GM19043 (cell line): ENCODE measurements at regions not wholly inside any gene's neighbourhood (a gene's known extent, or its start where the extent isn't known, plus 50 kb on each side); places are given as distances from the start of the nearest gene placed in this dataset.
"Not testable (repeated sequence)": the region's sequence is repeated elsewhere in the genome, so short reads cannot be mapped to it uniquely, and the experiment has no call there.

Experiments
- ATAC-seq: cut with Tn5 transposase; IDR thresholded peaks from one replicate; pipeline ENCODE4 v1.9.1; 2021; ENCODE audit warnings: low read depth; ENCODE audit not compliant: unreplicated experiment

DNA sequence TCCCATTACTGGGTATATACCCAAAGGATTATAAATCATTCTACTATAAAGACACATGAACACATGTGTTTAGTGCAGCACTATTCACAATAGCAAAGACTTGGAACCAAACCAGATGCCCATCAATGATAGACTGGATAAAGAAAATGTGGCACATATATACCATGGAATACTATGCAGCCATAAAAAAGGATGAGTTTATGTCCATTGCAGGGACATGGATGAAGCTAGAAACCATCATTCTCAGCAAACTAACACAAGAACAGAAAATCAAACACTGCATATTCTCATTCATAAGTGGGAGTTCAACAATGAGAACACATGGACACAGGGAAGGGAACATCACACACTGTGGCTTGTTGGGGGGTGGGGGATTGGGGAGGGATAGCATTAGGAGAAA is 225.2 kb upstream of the PRDM1 start:
- ATAC-seq = not testable (repeated sequence)

DNA sequence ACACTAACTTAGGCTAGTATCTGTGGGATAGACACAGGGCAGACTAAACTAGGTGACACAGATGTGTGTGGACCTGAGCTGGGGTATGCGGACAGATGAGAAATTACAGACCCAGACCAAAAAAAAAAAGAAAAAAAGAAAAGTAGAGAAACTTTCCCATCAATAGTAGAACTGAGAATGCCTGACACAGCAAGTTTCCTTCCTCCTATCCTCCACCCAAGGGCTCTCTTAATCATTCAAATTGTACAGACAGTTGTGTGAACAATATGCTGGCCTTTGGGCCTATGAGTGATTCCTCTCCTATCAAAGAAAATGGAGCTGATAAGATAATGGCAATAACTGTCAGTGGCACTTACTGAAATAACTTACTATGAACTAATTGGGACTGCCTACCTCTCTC is 226.7 kb upstream of the PRDM1 start:
- no peak for ATAC-seq

DNA sequence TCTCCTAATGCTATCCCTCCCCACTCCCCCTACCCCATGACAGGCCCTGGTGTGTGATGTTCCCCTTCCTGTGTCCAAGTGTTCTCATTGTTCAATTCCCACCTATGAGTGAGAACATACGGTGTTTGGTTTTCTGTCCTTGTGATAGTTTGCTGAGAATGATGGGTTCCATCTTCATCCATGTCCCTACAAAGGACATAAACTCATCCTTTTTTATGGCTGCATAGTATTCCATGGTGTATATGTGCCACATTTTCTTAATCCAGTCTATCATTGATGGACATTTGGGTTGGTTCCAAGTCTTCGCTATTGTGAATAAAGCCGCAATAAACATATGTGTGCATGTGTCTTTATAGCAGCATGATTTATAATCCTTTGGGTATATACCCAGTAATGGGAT is 227.5 kb upstream of the PRDM1 start:
- ATAC-seq = not testable (repeated sequence)

GRCh38 chr6:105855433-105855832 is 230.7 kb upstream of the PRDM1 start:
- no peak for ATAC-seq

DNA sequence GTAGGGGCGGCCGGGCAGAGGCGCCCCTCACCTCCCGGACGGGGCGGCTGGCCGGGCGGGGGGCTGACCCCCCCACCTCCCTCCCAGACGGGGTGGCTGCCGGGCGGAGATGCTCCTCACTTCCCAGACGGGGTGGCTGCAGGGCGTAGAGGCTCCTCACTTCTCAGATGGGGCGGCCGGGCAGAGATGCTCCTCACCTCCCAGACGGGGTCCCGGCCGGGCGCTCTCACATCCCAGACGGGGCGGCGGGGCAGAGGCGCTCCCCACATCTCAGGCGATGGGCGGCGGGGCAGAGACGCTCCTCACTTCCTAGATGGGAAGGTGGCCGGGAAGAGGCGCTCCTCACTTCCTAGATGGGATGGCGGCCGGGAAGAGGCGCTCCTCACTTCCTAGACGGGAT is 232.2 kb upstream of the PRDM1 start:
- ATAC-seq = not testable (repeated sequence)

GRCh38 chr6:105851606-105852005 is 234.5 kb upstream of the PRDM1 start:
- ATAC-seq = no peak

DNA sequence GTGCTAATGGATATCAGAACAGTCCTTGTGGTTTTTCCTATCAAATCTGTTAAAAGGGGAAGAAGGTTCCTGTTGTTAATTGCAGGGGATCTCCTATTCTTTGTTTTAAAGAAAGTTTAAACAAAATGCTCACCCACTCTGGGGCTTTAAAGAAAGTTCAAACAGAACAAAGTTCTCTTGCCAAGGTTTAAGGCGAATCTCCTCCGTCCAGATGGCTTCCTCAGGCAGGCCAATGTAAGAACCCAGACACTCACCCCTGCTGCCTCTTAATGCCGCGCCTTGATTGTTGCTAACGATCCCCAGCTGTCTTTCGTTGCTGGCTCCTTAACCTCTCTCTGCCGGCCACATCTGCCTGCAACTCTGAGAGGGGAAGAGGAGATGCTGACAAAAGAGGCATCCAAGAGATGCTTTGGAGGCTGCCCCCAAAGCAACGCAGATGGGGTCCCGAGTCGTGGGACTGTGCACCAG is 235.0 kb upstream of the PRDM1 start:
- no peak for ATAC-seq

DNA sequence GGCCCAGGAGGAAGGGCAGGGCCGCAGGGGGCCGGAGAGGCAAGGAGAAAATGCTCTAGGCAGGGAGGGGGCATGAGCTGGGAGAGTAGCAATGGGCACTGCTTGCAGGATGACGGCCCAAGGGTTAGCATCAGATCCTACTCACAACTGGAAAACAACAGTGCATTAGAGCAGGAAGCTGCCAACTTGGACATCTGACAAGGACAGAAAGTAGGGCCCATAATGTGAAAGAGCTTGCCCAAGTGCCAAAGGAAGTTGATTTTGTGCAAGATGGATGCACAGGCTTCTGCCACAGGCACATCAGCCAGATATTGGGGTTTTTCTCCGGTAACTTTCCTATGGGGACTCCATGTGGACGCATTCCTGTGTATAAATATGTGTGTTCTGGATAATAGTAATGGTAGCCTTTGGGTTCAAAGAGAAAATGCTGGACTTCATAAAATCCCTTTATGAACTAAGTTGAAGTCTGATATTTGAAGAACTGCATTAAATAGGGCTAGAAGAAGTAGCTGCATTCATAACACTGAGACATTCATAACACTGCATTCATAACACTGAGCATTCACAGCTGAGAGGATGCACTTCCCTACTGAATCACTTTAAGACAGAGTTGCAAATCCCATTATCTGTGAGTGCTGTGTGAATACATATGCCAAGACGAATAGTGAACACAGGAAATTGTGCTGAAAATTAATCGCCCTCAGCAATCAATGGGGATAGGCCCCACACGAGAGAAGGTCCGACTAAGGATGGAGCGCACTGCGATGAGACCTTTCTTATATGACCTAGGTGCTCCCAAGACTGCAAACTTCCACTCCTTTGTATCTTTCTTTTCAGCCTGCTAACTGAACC is 235.6 kb upstream of the PRDM1 start:
- ATAC-seq = no peak

DNA sequence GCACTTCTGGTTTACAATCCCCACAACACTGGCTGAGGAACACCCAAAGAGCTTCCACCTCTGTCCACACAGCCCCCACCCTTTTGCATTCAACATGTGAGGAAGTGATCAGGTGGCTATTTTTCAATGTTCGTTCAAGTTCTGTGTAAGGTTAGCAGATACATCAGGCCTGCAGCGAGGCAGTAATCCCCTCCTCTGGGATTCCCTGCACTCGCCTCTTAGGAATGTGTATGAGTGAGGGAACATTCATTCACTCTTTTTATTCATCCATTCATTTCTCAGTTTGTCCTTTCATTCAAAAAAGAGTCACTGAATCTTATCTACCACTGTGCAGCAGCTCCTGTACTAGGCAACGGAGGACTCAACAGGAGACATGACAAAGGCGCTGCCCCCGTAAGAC is 236.4 kb upstream of the PRDM1 start:
- ATAC-seq = no peak

GRCh38 chr6:105847433-105847832 is 238.7 kb upstream of the PRDM1 start:
- no peak for ATAC-seq

DNA sequence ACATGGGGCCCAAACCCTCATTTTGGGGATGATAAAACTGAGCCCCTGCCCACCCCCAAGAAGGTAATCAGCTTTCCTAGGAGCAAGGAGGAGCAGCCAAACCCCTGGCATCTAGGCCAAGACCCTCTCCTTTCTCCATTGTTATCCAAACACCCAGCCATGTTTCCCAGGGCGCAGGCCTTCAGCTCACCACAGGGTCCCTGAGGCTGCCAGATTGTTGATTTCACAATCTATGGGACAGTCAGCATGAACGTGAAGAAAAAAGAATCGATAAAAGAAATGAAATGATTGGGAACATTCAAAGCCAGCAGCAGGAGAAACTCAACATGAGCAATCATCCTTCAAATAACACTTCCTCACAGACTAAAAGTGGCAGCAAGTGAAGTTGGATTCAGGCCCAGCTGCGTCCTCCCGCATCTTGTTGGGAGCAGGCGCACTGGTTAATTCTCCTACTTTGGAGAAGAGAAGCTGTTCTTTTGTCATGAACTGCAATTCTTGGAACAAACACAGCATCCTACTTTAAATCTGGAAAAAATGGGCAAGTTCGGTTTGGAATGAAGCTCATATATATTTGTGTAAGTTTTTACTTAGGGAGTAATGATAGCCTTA is 241.8 kb upstream of the PRDM1 start:
- no peak for ATAC-seq

- no peak for ATAC-seq
These were observed 246.9 kb upstream of the PRDM1 start for GRCh38 chr6:105839266-105839665.

DNA sequence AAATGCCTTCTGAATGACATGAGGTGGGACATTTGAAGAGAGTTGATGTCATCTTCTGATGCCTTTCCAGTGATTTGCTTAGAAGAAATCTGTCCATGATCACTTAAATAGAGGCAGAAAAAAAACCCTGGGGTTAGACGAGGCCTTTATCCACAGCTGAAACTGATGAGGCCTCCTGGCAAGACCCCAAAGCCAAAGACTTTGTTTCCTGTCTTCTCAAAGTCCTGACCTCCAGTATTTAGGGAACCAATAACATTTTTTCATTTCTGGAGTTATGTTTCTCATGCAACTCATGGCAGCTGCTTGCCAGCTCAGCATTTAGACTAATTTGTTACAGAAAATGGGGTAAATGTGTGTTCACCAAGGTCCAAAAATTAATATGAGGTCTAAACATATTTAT is 248.0 kb upstream of the PRDM1 start:
- no peak for ATAC-seq

- ATAC-seq = no peak
These were observed 249.2 kb upstream of the PRDM1 start for GRCh38 chr6:105836889-105837288.

DNA sequence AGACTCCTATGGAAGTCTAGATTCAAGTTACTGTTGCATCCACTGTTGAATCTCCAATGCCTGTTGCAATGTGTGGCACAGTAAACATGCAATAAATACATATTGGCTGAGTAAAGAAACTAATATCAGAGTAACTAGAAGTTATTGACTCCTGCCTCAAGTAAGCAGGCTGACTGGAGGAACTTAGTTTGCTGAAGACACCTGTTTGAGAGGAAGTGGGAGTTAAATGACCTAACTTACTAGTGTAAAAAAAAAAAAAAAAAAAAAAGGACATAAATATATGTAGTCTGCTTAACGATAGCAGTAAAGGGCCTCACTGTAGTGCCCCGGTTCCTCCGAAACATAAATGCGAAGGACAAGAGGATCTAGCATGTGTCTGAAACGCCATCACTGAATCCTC is 249.8 kb upstream of the PRDM1 start:
- no peak for ATAC-seq

DNA sequence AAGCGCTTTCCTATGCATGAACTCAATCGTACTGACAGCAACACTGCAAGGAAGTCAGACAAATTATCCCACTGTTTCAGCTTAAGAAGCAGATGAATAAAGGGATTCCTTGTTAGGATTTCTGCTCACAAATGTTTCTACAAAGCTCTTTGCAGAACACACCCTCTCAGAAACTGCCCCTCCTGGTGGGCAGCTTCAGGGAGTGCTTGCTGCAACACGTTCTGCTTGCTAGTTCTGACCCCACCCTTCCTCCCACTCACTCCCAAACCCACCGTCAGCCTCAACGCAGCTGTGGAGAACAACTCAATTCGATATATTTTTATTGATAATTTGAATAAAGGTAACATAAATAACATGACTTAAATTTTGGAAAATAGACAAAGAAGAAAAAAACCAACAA is 250.8 kb upstream of the PRDM1 start:
- ATAC-seq = no peak

DNA sequence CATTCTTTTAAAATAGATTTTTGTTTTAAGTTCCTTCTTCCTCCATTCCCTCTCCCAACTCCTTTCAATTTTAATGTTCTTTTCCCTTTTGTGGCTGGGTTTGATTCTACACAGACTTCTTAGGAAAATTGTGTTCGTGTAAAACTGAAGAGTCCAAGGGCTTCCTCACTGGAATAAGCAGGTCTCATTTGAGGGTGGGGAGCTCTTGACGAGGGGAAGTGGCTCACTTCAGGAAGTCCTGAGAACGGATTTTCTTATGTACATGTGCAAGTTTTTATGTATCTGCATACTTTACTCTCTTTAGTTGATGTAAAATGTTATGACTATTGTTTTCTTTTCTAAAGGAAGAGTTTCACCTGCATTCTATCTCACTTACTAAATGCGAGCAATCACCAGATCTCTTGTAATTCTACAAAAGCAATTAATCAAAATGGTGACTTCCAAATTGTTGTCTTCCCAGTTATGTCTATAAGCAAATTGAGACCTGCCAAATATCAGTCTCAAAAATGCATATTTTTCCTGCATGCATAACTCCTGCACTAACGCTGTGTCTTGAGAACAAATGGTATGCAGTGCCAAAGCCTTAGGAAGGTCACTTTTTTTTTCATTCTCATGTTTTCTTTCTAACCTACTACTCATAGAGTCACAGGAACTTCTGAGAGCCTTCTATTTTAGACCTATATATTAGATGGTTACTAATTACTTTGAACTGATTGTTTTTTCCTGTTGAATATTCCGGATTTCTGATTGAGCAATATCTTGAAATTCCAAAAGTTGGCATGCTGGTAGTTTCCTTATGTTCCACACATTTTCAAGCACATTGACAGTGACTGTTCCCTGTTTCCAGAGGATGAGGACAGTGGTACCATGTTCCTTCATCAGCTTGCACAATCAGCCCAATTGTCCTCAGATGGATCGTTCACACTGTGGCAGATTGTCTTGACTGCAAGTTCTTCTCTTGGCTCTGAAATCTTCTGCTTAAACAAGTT is 251.9 kb upstream of the PRDM1 start:
- ATAC-seq = no peak

GRCh38 chr6:105832313-105832761 is 253.8 kb upstream of the PRDM1 start:
- no peak for ATAC-seq

DNA sequence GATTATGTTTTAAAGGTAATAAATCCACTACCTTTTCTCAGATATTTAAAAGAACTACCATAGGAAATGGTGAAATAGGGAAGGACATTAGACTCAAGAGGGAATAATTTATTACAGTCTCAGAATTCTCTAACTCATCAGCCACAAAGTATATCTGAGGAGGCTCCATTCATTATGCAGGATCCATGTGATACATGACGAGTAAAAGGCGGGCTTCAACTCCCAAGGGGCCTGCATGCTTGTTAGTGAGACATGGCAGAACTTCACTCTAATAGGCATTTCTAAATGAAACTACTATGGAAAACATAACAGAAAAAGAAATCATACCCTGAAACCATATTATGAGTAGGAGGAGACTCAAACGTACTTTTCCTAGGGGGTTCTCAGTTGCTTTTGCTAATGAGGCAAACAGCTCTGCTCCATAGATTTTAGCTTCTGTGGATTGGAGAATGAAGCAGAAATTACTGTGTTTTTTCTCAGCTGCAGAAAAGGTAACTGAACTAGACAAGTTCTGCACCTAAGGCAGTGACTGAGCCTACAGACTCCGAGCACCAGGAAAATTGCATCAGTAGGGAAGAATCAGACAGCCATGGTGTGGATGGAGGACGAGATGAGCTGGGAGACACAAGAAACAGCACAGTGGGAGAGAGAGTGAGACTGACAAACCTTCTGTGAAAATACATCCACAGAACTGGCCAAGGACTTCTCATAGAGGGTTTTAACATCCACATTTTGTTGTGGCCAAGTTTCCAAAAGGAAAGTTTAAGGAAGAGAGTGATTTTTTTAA is 254.6 kb upstream of the PRDM1 start:
- ATAC-seq = no peak

DNA sequence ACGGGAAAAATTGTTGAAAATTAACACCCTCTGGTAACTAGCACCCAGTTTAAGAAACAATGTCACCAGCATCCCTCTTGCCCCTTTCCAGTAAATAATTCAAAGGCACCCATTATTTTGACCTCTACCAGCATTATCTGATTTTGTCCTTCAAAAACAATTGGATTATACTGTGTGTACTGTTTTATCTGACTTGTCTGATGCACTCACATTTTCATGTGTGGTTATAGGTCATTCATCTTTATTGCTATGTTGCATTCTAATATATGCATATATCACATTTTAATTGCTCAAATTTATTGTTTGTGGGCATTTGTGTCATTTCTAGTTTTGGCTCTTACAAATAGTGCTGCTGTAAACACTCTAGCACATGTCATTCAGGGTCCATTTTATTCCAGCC is 260.9 kb upstream of the PRDM1 start:
- no peak for ATAC-seq
